ENCODE measurements at regions not wholly inside any gene's neighbourhood (a gene's known extent, or its start where the extent isn't known, plus 50 kb on each side); places are given as distances from the start of the nearest gene placed in this dataset.

DNA sequence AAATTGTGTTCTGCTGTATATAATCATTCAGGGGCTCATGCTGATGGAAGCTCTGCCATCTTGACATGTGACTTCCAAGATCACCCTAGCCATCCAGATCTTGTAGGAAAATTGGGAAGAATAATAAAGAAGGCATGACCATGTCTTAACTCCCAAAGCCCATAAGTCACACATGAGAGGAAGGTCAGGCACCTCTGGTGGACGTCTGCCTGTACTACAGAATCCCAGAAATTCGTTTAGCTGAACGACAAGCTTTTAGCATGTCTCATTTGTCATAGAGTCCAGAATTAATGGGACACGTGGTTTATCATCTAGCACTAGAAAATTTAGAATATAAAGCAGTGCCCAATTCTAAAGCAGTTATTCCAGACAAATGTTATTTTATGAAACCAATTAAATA is 212.7 kb downstream of the CENPC start:
- DNase-seq (ENCODE audit: low read depth in 1 of 2, low spot score in 1 of 2): no peak
- Histone ChIP-seq H3K27ac (replicated peaks) (no peak overlapping the region), H3K27me3 (ENCODE audit: insufficient read depth, poor library complexity, severe bottlenecking) (peaks cover 10% of the 10 kb centered on the region), H3K4me3 (replicated peaks; ENCODE audit: insufficient read depth, low read length) (no peak overlapping the region)
- TF ChIP-seq, protein P1, sequence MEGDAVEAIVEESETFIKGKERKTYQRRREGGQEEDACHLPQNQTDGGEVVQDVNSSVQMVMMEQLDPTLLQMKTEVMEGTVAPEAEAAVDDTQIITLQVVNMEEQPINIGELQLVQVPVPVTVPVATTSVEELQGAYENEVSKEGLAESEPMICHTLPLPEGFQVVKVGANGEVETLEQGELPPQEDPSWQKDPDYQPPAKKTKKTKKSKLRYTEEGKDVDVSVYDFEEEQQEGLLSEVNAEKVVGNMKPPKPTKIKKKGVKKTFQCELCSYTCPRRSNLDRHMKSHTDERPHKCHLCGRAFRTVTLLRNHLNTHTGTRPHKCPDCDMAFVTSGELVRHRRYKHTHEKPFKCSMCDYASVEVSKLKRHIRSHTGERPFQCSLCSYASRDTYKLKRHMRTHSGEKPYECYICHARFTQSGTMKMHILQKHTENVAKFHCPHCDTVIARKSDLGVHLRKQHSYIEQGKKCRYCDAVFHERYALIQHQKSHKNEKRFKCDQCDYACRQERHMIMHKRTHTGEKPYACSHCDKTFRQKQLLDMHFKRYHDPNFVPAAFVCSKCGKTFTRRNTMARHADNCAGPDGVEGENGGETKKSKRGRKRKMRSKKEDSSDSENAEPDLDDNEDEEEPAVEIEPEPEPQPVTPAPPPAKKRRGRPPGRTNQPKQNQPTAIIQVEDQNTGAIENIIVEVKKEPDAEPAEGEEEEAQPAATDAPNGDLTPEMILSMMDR (IDR thresholded peaks at IDR 0.05; ENCODE audit: insufficient read depth, low read length): peak; percentile 31
- TF ChIP-seq, protein P2, sequence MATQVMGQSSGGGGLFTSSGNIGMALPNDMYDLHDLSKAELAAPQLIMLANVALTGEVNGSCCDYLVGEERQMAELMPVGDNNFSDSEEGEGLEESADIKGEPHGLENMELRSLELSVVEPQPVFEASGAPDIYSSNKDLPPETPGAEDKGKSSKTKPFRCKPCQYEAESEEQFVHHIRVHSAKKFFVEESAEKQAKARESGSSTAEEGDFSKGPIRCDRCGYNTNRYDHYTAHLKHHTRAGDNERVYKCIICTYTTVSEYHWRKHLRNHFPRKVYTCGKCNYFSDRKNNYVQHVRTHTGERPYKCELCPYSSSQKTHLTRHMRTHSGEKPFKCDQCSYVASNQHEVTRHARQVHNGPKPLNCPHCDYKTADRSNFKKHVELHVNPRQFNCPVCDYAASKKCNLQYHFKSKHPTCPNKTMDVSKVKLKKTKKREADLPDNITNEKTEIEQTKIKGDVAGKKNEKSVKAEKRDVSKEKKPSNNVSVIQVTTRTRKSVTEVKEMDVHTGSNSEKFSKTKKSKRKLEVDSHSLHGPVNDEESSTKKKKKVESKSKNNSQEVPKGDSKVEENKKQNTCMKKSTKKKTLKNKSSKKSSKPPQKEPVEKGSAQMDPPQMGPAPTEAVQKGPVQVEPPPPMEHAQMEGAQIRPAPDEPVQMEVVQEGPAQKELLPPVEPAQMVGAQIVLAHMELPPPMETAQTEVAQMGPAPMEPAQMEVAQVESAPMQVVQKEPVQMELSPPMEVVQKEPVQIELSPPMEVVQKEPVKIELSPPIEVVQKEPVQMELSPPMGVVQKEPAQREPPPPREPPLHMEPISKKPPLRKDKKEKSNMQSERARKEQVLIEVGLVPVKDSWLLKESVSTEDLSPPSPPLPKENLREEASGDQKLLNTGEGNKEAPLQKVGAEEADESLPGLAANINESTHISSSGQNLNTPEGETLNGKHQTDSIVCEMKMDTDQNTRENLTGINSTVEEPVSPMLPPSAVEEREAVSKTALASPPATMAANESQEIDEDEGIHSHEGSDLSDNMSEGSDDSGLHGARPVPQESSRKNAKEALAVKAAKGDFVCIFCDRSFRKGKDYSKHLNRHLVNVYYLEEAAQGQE (IDR thresholded peaks at IDR 0.05; ENCODE audit: insufficient replicate concordance, low read depth): no peak

DNA sequence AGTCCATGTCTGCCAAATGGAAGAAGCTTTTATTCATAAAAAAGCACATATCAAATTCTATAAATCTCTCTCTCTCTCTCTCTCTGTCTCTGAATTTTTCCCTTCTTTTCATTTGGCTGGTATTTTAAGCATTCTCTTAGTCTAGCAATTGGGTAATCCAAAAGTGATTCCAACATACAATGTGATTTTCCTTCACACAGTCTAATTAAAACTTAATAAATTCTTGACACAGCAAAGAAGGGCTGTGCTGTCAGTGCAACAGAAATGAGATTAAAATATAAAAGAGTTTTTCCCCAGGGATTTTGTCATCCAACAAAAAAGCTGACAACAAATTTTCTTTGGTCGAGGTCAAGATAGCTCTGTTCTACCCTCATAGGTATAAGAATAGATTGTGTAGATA is 216.9 kb downstream of the CENPC start:
- DNase-seq (ENCODE audit: low read depth in 1 of 2, low spot score in 1 of 2): no peak
- no peak for TF ChIP-seq POLR2AphosphoS5 (IDR thresholded peaks at IDR 0.05; ENCODE audit: low read depth)
- TF ChIP-seq, protein P2 (IDR thresholded peaks at IDR 0.05; ENCODE audit: insufficient replicate concordance, low read depth): no peak
- TF ChIP-seq, protein P1 (IDR thresholded peaks at IDR 0.05; ENCODE audit: insufficient read depth, low read length): no peak
- no peak for TF ChIP-seq SPI1 (IDR thresholded peaks at IDR 0.05; ENCODE audit: borderline replicate concordance, low read depth)
- no peak for TF ChIP-seq GABPA (IDR thresholded peaks at IDR 0.05; ENCODE audit: low read depth)
- Histone ChIP-seq H3K4me3 (replicated peaks; ENCODE audit: insufficient read depth, low read length) (no peak overlapping the region), H3K27me3 (ENCODE audit: insufficient read depth, poor library complexity, severe bottlenecking) (peaks cover 10% of the 10 kb centered on the region), H3K27ac (replicated peaks) (no peak overlapping the region)

DNA sequence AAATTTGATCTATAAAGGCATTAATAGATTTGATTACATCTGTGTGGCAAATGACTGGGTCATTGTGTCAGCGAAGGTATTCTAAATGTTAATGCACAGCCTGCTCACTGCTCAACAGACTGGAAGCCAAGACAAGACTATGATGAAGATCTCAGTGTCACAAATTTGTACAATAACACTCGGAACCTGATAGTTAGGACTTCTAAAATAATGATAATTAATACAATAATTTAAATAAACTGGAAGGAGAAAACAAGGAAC is 217.4 kb downstream of the CENPC start:
- no peak for DNase-seq (ENCODE audit: low read depth in 1 of 2, low spot score in 1 of 2)
- Histone ChIP-seq H3K4me3 (replicated peaks; ENCODE audit: insufficient read depth, low read length) (no peak overlapping the region), H3K27ac (replicated peaks) (no peak overlapping the region), H3K27me3 (ENCODE audit: insufficient read depth, poor library complexity, severe bottlenecking) (peaks cover 10% of the 10 kb centered on the region)
- no peak for TF ChIP-seq SPI1 (IDR thresholded peaks at IDR 0.05; ENCODE audit: borderline replicate concordance, low read depth)
- TF ChIP-seq, protein P2 (IDR thresholded peaks at IDR 0.05; ENCODE audit: insufficient replicate concordance, low read depth): no peak
- no peak for TF ChIP-seq GABPA (IDR thresholded peaks at IDR 0.05; ENCODE audit: low read depth)
- TF ChIP-seq POLR2AphosphoS5 (IDR thresholded peaks at IDR 0.05; ENCODE audit: low read depth): no peak
- TF ChIP-seq, protein P1 (IDR thresholded peaks at IDR 0.05; ENCODE audit: insufficient read depth, low read length): no peak

Measured in HL-60 (cell line).